A673 (cell line): ENCODE measurements at regions not wholly inside any gene's neighbourhood (a gene's known extent, or its start where the extent isn't known, plus 50 kb on each side); places are given as distances from the start of the nearest gene placed in this dataset.

Experiments used
- CTCF ChIP-seq: fragments of 300-800, 200-600 bp; sonication (generic); conservative IDR thresholded peaks from 2 replicates; pipeline ENCODE4 v1.5.1; 2017; ENCODE audit warnings: low read depth, mild to moderate bottlenecking, antibody characterized with exemption, low read length, moderate library complexity, mixed read lengths
- EZH2 ChIP-seq: fragments of 200-600 bp; sonication (generic); IDR thresholded peaks from 2 replicates; pipeline ENCODE4 v1.6.1; 2017; ENCODE audit warnings: borderline replicate concordance, low read depth, mild to moderate bottlenecking, mixed read lengths, antibody characterized with exemption, low read length; ENCODE audit not compliant: poor library complexity, severe bottlenecking

- TF ChIP-seq CTCF, result no peak
- TF ChIP-seq EZH2, result no peak
Measured at GRCh38 chr6:18601516-18602020, 214.4 kb downstream of the RNF144B start.
